ENCODE measurements at regions not wholly inside any gene's neighbourhood (a gene's known extent, or its start where the extent isn't known, plus 50 kb on each side); places are given as distances from the start of the nearest gene placed in this dataset.
A peak's percentile ranks its signal among the peaks of the same experiment; 100 is the strongest.
"Not testable (repeated sequence)": the region's sequence is repeated elsewhere in the genome, so short reads cannot be mapped to it uniquely, and the experiment has no call there.

- no peak for DNase-seq
Observed at GRCh38 chr10:118873091-118873737, 118.4 kb upstream of the CACUL1 start.

GRCh38 chr10:118873738-118874105 is 119.0 kb upstream of the CACUL1 start:
- no peak for DNase-seq

- no peak for DNase-seq
Observed at GRCh38 chr10:118874171-118874570, 119.4 kb upstream of the CACUL1 start.

- DNase-seq = no peak
Observed at GRCh38 chr10:118875087-118875486, 120.3 kb upstream of the CACUL1 start.

GRCh38 chr10:118882741-118883140 is 128.0 kb upstream of the CACUL1 start:
- no peak for DNase-seq

GRCh38 chr10:118892255-118892654 is 137.3 kb upstream of the NANOS1 start:
- DNase-seq = no peak

- DNase-seq = not testable (repeated sequence)
Observed at GRCh38 chr10:118894891-118895290, 134.6 kb upstream of the NANOS1 start.

- no peak for DNase-seq
Observed at GRCh38 chr10:118900617-118901016, 128.9 kb upstream of the NANOS1 start.

- DNase-seq = peak; percentile 50
Observed at GRCh38 chr10:118901380-118901779, 128.1 kb upstream of the NANOS1 start.

- peak; percentile 19 for DNase-seq
Observed at GRCh38 chr10:118901906-118902305, 127.6 kb upstream of the NANOS1 start.

- not testable (repeated sequence) for DNase-seq
Observed at GRCh38 chr10:118902656-118903055, 126.9 kb upstream of the NANOS1 start.

GRCh38 chr10:118903251-118903650 is 126.3 kb upstream of the NANOS1 start:
- no peak for DNase-seq

- DNase-seq = no peak
Observed at GRCh38 chr10:118903691-118904090, 125.8 kb upstream of the NANOS1 start.

GRCh38 chr10:118904286-118904685 is 125.2 kb upstream of the NANOS1 start:
- no peak for DNase-seq

GRCh38 chr10:118907051-118907450 is 122.5 kb upstream of the NANOS1 start:
- no peak for DNase-seq

- no peak for DNase-seq
Observed at GRCh38 chr10:118908557-118909256, 120.8 kb upstream of the NANOS1 start.

- DNase-seq = no peak
Observed at GRCh38 chr10:118910702-118911101, 118.8 kb upstream of the NANOS1 start.

- DNase-seq = no peak
Observed at GRCh38 chr10:118911363-118911762, 118.2 kb upstream of the NANOS1 start.

GRCh38 chr10:118912961-118913600 is 116.4 kb upstream of the NANOS1 start:
- DNase-seq = no peak

- no peak for DNase-seq
Observed at GRCh38 chr10:118913825-118914224, 115.7 kb upstream of the NANOS1 start.

GRCh38 chr10:118914629-118915028 is 114.9 kb upstream of the NANOS1 start:
- no peak for DNase-seq

- no peak for DNase-seq
Observed at GRCh38 chr10:118915161-118915560, 114.4 kb upstream of the NANOS1 start.

- no peak for DNase-seq
Observed at GRCh38 chr10:118916777-118917176, 112.7 kb upstream of the NANOS1 start.

- no peak for DNase-seq
Observed at GRCh38 chr10:118917701-118918100, 111.8 kb upstream of the NANOS1 start.

Data from RPMI8226 (cell line).